GM13976 (cell line): ENCODE measurements at regions not wholly inside any gene's neighbourhood (a gene's known extent, or its start where the extent isn't known, plus 50 kb on each side); places are given as distances from the start of the nearest gene placed in this dataset.

Experiments used
- DNase-seq: peaks from one replicate; pipeline ENCODE4 v3.0.0; 2012; ENCODE audit warnings: low spot score
- in situ Hi-C: fragments of 300-500 bp; cut with MboI; formaldehyde crosslinking; loops from one replicate; pipeline ENCODE4 v1.12.0; 2022; ENCODE audit warnings: low sequenced_read_pairs, mixed read lengths, inconsistent platforms; ENCODE audit not compliant: unreplicated experiment
- TF ChIP-seq, protein P1 (sequence below): IDR thresholded peaks from 2 replicates; pipeline ENCODE4 v1.5.1; 2012; ENCODE audit warnings: borderline replicate concordance, mild to moderate bottlenecking; ENCODE audit not compliant: insufficient read depth; ENCODE audit errors: extremely low read depth, missing control alignments, control extremely low read depth

DNA sequence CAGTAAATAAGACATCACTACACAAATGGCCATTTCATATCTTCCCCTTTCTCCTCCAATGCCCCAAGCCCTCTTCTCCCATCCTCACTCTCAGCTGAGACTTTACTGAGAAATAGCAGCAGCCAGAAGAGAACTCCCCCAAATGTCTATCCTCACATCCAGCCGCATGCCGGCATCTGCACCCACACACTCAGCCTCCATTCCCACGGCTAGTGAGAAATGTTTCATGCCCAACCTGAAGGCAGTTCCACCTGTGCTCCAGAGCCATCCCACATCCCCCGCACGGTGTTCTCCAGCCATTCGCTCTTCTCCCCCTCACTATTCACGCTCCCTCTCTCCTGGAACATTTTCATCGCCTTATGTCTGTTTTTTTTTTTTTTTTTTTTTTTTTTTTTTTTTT lies 208.7 kb upstream of the DIO3 start:
- TF ChIP-seq, protein P1, sequence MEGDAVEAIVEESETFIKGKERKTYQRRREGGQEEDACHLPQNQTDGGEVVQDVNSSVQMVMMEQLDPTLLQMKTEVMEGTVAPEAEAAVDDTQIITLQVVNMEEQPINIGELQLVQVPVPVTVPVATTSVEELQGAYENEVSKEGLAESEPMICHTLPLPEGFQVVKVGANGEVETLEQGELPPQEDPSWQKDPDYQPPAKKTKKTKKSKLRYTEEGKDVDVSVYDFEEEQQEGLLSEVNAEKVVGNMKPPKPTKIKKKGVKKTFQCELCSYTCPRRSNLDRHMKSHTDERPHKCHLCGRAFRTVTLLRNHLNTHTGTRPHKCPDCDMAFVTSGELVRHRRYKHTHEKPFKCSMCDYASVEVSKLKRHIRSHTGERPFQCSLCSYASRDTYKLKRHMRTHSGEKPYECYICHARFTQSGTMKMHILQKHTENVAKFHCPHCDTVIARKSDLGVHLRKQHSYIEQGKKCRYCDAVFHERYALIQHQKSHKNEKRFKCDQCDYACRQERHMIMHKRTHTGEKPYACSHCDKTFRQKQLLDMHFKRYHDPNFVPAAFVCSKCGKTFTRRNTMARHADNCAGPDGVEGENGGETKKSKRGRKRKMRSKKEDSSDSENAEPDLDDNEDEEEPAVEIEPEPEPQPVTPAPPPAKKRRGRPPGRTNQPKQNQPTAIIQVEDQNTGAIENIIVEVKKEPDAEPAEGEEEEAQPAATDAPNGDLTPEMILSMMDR: no peak
- in situ Hi-C loops: no loop called here
- no peak for DNase-seq

DNA sequence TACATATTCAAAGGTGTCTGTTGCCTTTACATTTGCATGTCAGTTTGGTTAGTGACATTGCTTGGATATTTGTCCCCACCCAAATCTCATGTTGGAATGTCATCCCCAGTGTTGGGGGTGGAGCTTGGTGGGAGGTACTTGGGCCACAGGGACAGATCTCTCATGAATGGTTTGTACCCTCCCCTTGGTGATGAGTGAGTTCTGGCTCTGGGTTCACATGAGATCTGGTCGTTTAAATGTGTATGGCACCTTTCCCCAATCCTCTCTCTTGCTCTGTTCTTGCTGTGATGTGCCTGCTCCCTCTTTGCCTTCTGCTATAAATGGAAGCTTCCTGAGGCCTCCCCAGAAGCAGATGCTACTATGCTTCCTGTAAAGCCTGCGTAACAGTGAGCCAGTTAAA lies 207.9 kb upstream of the DIO3 start:
- in situ Hi-C loops: no loop called here
- DNase-seq: no peak
- TF ChIP-seq, protein P1: no peak

DNA sequence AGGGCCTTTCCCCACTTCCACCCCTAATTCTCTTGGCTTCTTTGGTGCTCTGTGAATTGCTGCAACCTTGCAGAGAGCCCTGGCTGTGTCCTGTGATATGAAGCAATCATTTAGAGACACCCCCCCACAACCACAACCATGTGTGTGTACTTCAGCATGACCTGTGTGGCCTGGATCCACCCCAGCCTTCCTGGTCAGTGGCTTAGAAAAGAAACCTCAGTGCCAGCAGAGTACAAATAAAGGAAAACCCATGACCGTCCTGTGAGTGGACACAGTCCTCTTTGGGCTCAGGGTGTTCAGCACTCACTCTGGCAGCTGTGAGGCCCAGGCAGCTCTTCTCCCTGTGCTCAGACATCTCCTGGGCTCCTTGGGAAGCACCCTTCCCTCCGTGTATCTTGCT lies 206.6 kb upstream of the DIO3 start:
- in situ Hi-C loops: no loop called here
- TF ChIP-seq, protein P1: no peak

DNA sequence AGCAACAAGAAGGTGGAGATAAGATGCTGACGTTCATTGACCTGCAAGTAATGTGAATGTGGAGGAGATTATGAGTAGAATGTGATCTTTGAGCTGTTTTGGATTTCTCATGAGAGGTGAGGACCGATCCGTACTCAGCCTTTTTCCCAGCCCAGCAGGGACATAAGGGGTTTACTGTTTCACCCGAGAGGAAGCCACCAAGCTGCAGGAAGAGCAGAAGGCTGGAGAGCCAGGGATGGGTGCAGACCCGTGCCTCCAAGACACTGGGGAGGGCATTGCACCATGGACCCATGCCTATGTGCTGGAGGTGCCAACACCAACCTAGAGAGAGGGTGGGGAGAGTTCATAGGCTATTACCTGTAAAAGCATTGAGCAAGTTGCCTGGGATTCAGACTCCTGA lies 206.0 kb upstream of the DIO3 start:
- TF ChIP-seq, protein P1: no peak
- in situ Hi-C loops: no loop called here
- no peak for DNase-seq

More for the DNA sequence above, 206.6 kb upstream of the DIO3 start:
- no peak for DNase-seq

DNA sequence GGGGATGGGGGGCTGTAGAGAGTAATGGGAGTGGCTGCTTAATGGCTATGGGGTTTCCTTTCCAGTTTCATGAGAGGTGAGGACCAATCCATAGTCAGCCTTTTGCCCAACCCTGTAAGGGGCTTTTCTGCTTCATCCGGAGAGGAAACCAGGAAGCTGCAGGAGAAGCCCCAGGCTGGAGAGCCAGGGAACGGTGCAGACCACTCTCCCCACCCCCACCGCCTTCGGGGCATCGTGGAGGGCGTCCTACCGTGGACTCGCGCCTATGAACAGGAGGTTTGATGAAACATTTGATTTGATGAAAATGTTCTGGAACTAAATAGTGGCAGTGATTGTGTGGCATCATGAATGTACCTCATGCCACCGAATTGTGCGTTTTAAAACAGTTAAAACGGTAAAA lies 204.3 kb upstream of the DIO3 start:
- TF ChIP-seq, protein P1: no peak
- no peak for DNase-seq
- in situ Hi-C loops: no loop called here

DNA sequence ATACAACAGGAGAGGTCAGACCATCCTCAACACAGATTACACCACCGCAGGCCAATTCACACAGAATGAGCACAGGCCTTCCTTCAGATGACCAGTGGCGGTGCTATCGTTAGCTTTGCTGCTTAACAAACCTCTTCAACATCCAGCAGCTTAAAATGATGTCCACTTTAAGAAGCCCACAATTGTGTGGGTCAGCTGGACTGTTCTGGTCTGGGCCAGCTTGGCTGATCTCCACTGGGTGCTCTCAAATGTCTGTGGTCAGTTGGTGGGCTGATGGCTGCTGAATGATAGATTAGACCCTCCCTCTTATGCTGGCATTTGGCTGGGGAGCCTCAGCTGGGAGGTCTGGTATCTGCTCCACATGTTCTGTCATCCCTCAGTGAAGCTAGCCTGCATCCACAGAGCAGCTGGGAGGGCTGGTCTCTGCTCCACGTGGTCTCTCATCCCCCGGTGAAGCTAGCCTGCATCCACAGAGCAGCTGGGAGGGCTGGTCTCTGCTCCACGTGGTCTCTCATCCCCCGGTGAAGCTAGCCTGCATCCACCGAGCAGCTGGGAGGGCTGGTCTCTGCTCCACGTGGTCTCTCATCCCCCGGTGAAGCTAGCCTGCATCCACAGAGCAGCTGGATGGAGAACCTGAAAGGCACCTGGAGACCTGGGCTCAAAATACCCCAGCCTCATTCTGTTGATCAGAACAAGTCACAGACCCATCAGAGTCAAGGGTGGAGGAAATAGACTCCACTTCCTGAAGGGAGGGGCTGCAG lies 203.6 kb upstream of the DIO3 start:
- no peak for DNase-seq
- in situ Hi-C loops: no loop called here
- TF ChIP-seq, protein P1: no peak
